NCI-H187 (cell line): ENCODE measurements at regions not wholly inside any gene's neighbourhood (a gene's known extent, or its start where the extent isn't known, plus 50 kb on each side); places are given as distances from the start of the nearest gene placed in this dataset.
A peak's percentile ranks its signal among the peaks of the same experiment; 100 is the strongest.

Source experiments
- DNase-seq, 2 experiments: peaks; one replicate each; lab custom pipeline; 2025; lab: John Stamatoyannopoulos, UW

- no peak for DNase-seq
These were observed 427.5 kb downstream of the METTL15 start for GRCh38 chr11:28535677-28536076.

- peak; percentile 6 to 16 for DNase-seq
These were observed 421.6 kb downstream of the METTL15 start for GRCh38 chr11:28529540-28530410.

DNA sequence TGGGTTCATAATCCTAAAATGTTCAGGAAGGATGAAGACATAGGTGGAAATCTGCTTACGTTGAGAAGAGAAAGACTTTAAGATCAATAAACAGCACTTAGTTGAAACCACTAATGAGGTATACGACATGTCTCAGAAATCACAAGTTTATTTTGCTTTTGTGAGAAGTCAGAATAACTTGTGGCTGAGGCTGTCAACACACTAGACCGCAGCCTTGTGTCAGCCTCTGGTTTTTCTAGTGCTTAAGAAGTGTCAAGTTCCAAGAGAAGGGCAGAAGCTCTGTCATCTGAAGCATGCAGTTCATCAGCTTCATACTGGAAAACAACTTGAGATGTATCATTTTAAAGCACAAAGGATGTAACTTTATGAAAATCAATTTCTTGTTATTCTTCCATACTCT is 420.9 kb downstream of the METTL15 start:
- DNase-seq = no peak

GRCh38 chr11:28528217-28528616 is 420.0 kb downstream of the METTL15 start:
- DNase-seq = no peak

- no peak for DNase-seq
These were observed 418.2 kb downstream of the METTL15 start for GRCh38 chr11:28526406-28526751.

- DNase-seq = no peak
These were observed 417.6 kb downstream of the METTL15 start for GRCh38 chr11:28525636-28526405.

GRCh38 chr11:28524098-28524497 is 415.9 kb downstream of the METTL15 start:
- no peak for DNase-seq

- DNase-seq = no peak
These were observed 412.9 kb downstream of the METTL15 start for GRCh38 chr11:28521075-28521474.

DNA sequence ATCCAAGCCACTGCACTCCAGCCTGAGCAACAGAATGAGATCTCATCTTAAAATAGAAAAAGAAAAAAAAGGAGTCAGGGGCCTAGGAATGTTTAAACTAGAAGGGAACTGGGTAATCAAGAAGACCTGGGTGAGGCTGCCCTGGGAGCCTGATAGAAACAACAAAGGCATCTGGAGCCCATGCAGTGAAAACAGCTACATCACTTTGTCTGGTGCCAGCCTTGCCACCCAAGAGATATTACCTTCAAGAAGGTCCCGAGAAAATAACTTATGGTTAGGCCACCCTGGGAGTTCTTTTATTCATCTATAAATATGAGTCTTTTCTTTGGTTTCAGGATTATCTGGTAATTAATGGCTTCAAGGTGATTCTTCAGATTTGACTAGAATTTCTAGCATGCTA is 412.1 kb downstream of the METTL15 start:
- DNase-seq = no peak

- no peak for DNase-seq
These were observed 410.6 kb downstream of the METTL15 start for GRCh38 chr11:28518825-28519224.

- DNase-seq = no peak
These were observed 409.4 kb downstream of the METTL15 start for GRCh38 chr11:28517621-28518020.

DNA sequence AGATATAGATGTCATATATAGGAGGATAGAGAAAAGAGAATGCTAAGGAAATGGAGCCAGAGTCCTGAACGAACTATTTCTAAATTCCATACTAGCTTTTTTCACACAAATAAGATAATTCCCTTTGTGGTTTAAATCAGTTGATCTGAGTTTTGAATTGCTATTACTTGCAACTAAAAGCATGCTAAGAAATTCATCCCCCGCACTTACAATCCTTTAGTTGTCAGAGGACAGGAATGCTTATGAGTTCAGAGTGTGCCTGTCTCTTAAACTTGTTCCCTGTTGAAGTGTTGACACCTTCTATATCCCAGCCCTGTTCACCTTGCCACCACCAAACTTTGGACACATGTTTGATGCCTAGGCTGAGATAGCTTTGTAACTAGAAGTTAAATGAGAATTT is 406.2 kb downstream of the METTL15 start:
- DNase-seq = no peak

- DNase-seq = no peak
These were observed 404.1 kb downstream of the METTL15 start for GRCh38 chr11:28512143-28512756.

DNA sequence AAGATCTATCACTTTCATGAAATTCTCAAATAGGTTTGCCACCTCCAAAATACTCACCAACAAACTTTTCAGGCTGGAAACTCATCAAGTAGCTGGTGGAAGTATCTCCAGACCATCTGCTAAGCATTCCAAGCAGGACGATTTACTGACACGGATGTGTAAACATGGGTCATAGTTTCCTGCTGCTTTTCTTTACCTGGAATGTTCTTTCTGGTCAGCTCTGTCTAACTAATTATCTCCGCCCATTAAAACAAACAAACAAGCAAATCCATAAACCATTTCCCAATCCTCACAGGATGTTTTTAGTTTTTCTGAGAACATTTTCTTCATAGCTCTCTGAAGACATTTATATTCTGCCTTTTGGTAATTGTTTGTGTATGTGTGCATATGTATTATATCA is 397.0 kb downstream of the METTL15 start:
- no peak for DNase-seq

- DNase-seq = no peak
These were observed 396.4 kb downstream of the METTL15 start for GRCh38 chr11:28504555-28505110.

DNA sequence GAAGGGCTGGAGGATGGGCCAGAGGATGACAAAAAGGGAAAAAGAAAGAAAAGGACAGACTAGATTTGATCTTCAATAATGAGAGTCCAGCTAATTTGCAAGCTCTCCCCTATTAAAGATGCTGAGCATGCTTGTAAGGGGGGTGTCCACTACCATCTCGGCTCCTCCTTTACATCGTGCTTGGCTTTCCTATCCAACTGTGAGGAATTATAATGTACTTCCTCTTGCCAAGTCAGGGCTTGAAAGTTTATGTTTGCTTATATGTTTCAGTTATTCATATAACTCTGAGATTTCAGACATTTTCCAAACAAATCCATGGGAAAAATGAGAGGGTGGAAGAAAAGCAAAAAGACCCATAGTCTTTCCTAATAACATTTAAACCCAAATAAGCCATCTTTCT is 387.1 kb downstream of the METTL15 start:
- no peak for DNase-seq

DNA sequence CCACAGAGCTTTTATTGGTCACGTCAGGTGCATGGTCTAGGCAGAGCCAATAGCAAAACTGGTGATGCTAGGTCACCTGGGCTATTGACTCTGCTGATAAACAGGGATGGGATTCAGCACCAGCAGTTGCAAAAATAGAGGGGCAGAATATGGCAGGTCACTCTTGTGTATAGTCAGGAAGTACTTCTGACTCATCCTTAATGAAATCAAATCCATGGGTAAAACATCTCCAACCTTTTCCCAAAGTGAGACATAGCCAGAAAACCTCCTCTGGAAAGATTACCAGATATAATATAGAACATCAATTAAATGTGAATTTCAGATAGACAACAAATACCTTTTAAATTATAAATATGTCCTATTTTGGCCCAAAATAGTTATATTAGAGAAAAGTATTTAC is 383.2 kb downstream of the METTL15 start:
- no peak for DNase-seq

GRCh38 chr11:28490773-28491382 is 382.7 kb downstream of the METTL15 start:
- DNase-seq = no peak

- DNase-seq = no peak
These were observed 380.1 kb downstream of the METTL15 start for GRCh38 chr11:28488336-28488735.

DNA sequence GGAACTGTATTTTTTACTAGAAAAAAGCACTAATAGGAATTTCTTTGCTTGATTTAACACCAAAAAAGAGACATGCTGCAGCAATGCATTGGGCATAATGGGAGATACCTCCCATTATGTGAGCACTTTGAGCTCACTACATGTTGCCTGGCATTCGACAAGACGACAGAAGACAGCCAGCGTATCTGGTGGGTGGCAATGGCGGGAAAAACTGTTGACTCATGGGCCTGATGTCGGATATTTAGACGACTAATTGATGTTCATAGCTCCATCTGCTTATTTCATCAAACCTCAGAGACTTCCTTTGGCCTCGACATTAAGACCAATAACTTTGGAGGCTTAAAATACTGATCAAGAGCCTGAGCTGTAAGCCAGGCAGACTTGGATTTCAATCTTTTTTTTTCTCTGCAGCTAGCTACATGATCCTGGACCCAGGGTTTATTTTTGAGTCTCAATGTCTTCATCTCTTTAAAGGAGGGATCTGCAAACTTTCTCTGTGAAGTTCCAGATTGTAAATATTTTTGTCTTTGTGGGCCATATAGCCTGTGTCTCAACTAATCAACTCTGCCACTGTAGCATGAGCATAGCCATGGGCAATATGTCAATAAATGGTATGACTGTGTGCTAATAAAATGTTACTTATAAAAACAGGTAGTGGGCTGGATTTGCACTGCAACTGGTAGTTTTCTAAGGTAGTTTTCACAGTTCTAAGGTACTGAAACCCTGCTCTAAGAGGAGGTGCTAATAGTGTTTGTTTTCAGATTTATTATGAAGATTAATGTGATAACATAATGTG is 375.1 kb downstream of the METTL15 start:
- DNase-seq = no peak

GRCh38 chr11:28482666-28483065 is 374.5 kb downstream of the METTL15 start:
- no peak for DNase-seq
